GM10266 (cell line): ENCODE measurements at regions not wholly inside any gene's neighbourhood (a gene's known extent, or its start where the extent isn't known, plus 50 kb on each side); places are given as distances from the start of the nearest gene placed in this dataset.

Experiments used
- DNase-seq: peaks from one replicate; pipeline ENCODE4 v3.0.0; 2012; ENCODE audit errors: extremely low spot score
- TF ChIP-seq, protein P1 (sequence below): IDR thresholded peaks from 2 replicates; pipeline ENCODE4 v1.5.1; 2012; ENCODE audit warnings: mild to moderate bottlenecking, low read depth; ENCODE audit not compliant: control insufficient read depth, insufficient read depth; ENCODE audit errors: missing control alignments

- TF ChIP-seq, protein P1, sequence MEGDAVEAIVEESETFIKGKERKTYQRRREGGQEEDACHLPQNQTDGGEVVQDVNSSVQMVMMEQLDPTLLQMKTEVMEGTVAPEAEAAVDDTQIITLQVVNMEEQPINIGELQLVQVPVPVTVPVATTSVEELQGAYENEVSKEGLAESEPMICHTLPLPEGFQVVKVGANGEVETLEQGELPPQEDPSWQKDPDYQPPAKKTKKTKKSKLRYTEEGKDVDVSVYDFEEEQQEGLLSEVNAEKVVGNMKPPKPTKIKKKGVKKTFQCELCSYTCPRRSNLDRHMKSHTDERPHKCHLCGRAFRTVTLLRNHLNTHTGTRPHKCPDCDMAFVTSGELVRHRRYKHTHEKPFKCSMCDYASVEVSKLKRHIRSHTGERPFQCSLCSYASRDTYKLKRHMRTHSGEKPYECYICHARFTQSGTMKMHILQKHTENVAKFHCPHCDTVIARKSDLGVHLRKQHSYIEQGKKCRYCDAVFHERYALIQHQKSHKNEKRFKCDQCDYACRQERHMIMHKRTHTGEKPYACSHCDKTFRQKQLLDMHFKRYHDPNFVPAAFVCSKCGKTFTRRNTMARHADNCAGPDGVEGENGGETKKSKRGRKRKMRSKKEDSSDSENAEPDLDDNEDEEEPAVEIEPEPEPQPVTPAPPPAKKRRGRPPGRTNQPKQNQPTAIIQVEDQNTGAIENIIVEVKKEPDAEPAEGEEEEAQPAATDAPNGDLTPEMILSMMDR: no peak
Measured at GRCh38 chr14:99066378-99066777, 205.6 kb downstream of the BCL11B start.

DNA sequence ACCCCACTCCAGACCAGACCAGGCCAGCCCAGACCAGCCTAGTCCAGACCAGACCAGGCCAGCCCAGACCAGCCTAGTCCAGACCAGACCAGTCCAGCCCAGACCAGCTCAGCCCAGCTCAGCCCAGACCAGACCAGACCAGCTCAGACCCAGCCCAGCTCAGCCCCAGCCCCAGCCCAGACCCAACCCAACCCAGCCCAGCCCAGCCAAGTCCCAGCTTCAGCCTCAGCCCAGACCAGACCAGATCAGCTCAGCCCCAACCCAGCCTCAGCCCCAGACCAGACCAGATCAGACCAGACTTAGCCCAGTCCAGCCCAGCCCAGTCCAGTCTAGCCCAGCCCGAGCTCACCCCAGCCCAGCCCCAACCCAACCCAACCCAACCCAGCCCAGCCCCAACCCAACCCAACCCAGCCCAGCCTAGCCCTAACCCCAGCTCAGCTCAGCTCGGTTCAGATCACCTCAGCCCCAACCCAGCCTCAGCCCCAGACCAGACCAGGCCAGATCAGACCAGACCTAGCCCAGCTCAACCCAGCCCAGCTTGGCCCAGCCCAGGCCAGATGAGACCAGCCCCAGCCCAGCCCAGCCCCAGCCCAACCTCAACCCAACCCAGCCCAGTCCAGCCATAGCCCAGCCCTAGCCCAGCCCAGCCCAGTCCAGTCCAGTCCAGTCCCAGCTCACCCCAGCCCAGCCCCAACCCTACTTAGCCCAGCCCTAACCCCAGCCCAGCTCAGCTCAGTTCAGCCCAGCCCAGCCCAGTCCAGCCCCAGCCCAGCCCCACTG lies 204.7 kb downstream of the BCL11B start:
- no peak for DNase-seq
- TF ChIP-seq, protein P1: no peak

More at GRCh38 chr14:99066378-99066777, 205.6 kb downstream of the BCL11B start:
- DNase-seq: no peak

DNA sequence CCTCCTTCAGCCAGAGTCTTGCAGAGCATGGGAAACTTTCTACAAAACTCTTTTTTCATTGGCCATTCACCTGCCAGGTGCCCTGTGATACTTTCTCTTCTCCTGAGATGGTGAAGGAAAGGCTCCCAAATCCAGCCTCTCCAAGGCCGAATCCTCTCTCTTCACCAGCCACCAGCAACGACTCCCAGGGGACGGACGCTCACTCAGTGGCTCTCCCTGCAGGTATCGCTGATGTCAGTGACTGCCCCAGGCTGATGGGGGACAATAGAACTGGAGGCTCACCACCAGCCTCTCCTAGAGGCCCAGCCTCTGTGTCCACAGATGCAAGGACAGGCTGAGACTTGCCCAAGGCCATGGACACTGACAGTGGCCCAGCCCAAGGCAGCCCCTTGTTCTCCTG lies 204.1 kb downstream of the BCL11B start:
- TF ChIP-seq, protein P1: no peak
- no peak for DNase-seq

GRCh38 chr14:99069946-99070345 lies 202.1 kb downstream of the BCL11B start:
- TF ChIP-seq, protein P1: no peak
- DNase-seq: no peak

- DNase-seq: no peak
- TF ChIP-seq, protein P1: no peak
Measured at GRCh38 chr14:99072433-99072832, 199.6 kb downstream of the BCL11B start.

DNA sequence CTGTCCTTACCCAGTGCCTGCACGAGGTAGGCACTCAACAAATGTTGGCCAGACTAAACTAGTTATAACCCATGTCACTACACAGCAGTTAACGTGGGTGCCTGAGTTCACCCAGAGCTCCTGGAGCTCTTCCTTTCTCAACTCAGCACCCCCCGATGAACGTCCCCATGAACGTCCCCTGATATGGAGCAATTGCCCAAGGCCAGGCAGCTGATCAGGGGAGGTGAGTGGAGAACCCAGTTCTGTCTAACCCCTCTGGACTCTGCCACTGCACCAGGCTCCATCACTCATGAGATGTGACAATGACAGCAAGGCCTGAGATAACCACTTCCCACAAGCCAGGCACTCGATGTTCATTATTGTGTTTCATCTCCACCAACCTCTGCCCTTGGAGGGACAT lies 199.0 kb downstream of the BCL11B start:
- TF ChIP-seq, protein P1: no peak
- no peak for DNase-seq

- DNase-seq: no peak
Measured at GRCh38 chr14:99073431-99073830, 198.6 kb downstream of the BCL11B start.

More at GRCh38 chr14:99073431-99073830, 198.6 kb downstream of the BCL11B start:
- TF ChIP-seq, protein P1: no peak
